ENCODE measurements at regions not wholly inside any gene's neighbourhood (a gene's known extent, or its start where the extent isn't known, plus 50 kb on each side); places are given as distances from the start of the nearest gene placed in this dataset.
"Not testable (repeated sequence)": the region's sequence is repeated elsewhere in the genome, so short reads cannot be mapped to it uniquely, and the experiment has no call there.

- DNase-seq = not testable (repeated sequence)
Observed at GRCh38 chr13:52324831-52325230, 81.1 kb downstream of the THSD1 start.

GRCh38 chr13:52319876-52320275 is 86.1 kb downstream of the THSD1 start:
- DNase-seq = no peak

GRCh38 chr13:52309833-52310232 is 96.1 kb downstream of the THSD1 start:
- not testable (repeated sequence) for DNase-seq

GRCh38 chr13:52306336-52306735 is 99.6 kb downstream of the THSD1 start:
- not testable (repeated sequence) for DNase-seq

- not testable (repeated sequence) for DNase-seq
Observed at GRCh38 chr13:52303098-52303497, 102.9 kb downstream of the THSD1 start.

- not testable (repeated sequence) for DNase-seq
Observed at GRCh38 chr13:52302688-52303087, 103.3 kb downstream of the THSD1 start.

- DNase-seq = not testable (repeated sequence)
Observed at GRCh38 chr13:52301810-52302400, 104.1 kb downstream of the THSD1 start.

- DNase-seq = not testable (repeated sequence)
Observed at GRCh38 chr13:52298079-52298661, 107.8 kb downstream of the THSD1 start.

- DNase-seq = not testable (repeated sequence)
Observed at GRCh38 chr13:52288891-52289290, 117.1 kb downstream of the THSD1 start.

- DNase-seq = not testable (repeated sequence)
Observed at GRCh38 chr13:52281387-52281786, 122.0 kb upstream of the NEK3 start.

- not testable (repeated sequence) for DNase-seq
Observed at GRCh38 chr13:52279408-52279807, 120.0 kb upstream of the NEK3 start.

GRCh38 chr13:52254299-52254698 is 94.9 kb upstream of the NEK3 start:
- not testable (repeated sequence) for DNase-seq

- DNase-seq = not testable (repeated sequence)
Observed at GRCh38 chr13:52240752-52241151, 81.4 kb upstream of the NEK3 start.

- peak; percentile 44 for DNase-seq
Observed at GRCh38 chr13:52235900-52236595, 76.7 kb upstream of the NEK3 start.

- not testable (repeated sequence) for DNase-seq
Observed at GRCh38 chr13:52234928-52235327, 75.5 kb upstream of the NEK3 start.

GRCh38 chr13:52223063-52223462 is 63.7 kb upstream of the NEK3 start:
- DNase-seq = not testable (repeated sequence)

- not testable (repeated sequence) for DNase-seq
Observed at GRCh38 chr13:52213920-52214319, 54.5 kb upstream of the NEK3 start.

GRCh38 chr13:52212886-52213285 is 53.5 kb upstream of the NEK3 start:
- DNase-seq = not testable (repeated sequence)

- DNase-seq = not testable (repeated sequence)
Observed at GRCh38 chr13:52211416-52211776, 52.0 kb upstream of the NEK3 start.

GRCh38 chr13:52210564-52211415 is 51.4 kb upstream of the NEK3 start:
- not testable (repeated sequence) for DNase-seq
